Liver (tissue), 8 donors: ENCODE measurements at regions not wholly inside any gene's neighbourhood (a gene's known extent, or its start where the extent isn't known, plus 50 kb on each side); places are given as distances from the start of the nearest gene placed in this dataset.

Source experiments
- DNase-seq: peaks from one replicate; pipeline ENCODE4 v3.0.0-alpha.2; 2017; ENCODE audit warnings: low spot score
- H3K27ac ChIP-seq, 2 donors: one replicate each; pipeline ENCODE4 v1.7.0; 2013; ENCODE audit warnings: inconsistent platforms in 2 of 2, low read length in 2 of 2, control low read depth in 1 of 2, low read depth in 1 of 2, mild to moderate bottlenecking in 1 of 2
- H3K27me3 ChIP-seq, 4 donors: one replicate each; pipeline versions ENCODE4 v1.6.1 to v1.7.0; 2013; ENCODE audit warnings: low read length in 3 of 4, inconsistent platforms in 1 of 4, mild to moderate bottlenecking in 1 of 4, moderate library complexity in 1 of 4; ENCODE audit not compliant: control insufficient read depth in 4 of 4, insufficient read depth in 4 of 4
- H3K36me3 ChIP-seq, 4 donors: one replicate each; pipeline versions ENCODE4 v1.6.1 to v1.7.0; 2013; ENCODE audit warnings: low read length in 3 of 4, mild to moderate bottlenecking in 3 of 4, low read depth in 1 of 4, moderate library complexity in 1 of 4; ENCODE audit not compliant: control insufficient read depth in 4 of 4, insufficient read depth in 3 of 4
- H3K4me1 ChIP-seq, 4 donors: one replicate each; pipeline versions ENCODE4 v1.6.1 to v1.7.0; 2013; ENCODE audit warnings: low read length in 3 of 4, mild to moderate bottlenecking in 3 of 4, moderate library complexity in 1 of 4; ENCODE audit not compliant: control insufficient read depth in 4 of 4, insufficient read depth in 4 of 4
- H3K4me3 ChIP-seq, 3 donors: one replicate each; pipeline versions ENCODE4 v1.6.1 to v1.7.0; 2013; ENCODE audit warnings: low read length in 3 of 3, control low read depth in 1 of 3, low read depth in 1 of 3, mild to moderate bottlenecking in 1 of 3
- H3K9ac ChIP-seq, 2 donors: one replicate each; pipeline ENCODE4 v1.7.0; 2013; ENCODE audit warnings: low read length in 2 of 2, mild to moderate bottlenecking in 2 of 2, moderate library complexity in 2 of 2, control low read depth in 1 of 2, low read depth in 1 of 2
- H3K9me3 ChIP-seq, 4 donors: one replicate each; pipeline versions ENCODE4 v1.6.1 to v1.7.0; 2013; ENCODE audit warnings: low read length in 3 of 4; ENCODE audit not compliant: control insufficient read depth in 4 of 4
- CTCF ChIP-seq: fragments of 150-350 bp; IDR thresholded peaks from 2 replicates; pipeline ENCODE4 v1.5.1; 2017; ENCODE audit warnings: improper control_type of control experiment, low read depth, low read length; ENCODE audit not compliant: missing input control
- EGR1 ChIP-seq, 2 donors: IDR thresholded peaks; 2 replicates each; pipeline ENCODE4 v1.6.1; 2016 to 2018; ENCODE audit warnings: antibody characterized with exemption in 2 of 2, low read depth in 2 of 2
- GABPA ChIP-seq, 2 donors: IDR thresholded peaks in 1 of 2; conservative IDR thresholded peaks in 1 of 2; 2 replicates each; pipeline ENCODE4 v1.6.1; 2016; ENCODE audit warnings: antibody characterized with exemption in 2 of 2, mild to moderate bottlenecking in 1 of 2, moderate library complexity in 1 of 2
- HNF4A ChIP-seq, 2 donors: conservative IDR thresholded peaks; 2 replicates each; pipeline ENCODE4 v1.6.1; 2016; ENCODE audit warnings: antibody characterized with exemption in 2 of 2, mild to moderate bottlenecking in 2 of 2
- HNF4G ChIP-seq: IDR thresholded peaks from 2 replicates; pipeline ENCODE4 v1.6.1; 2016; ENCODE audit warnings: antibody characterized with exemption
- JUND ChIP-seq, 2 donors: IDR thresholded peaks; 2 replicates each; pipeline ENCODE4 v1.6.1; 2016; ENCODE audit warnings: antibody characterized with exemption in 2 of 2
- NR2F2 ChIP-seq: IDR thresholded peaks from 2 replicates; pipeline ENCODE4 v1.6.1; 2016; ENCODE audit warnings: antibody characterized with exemption
- RAD21 ChIP-seq, 2 donors: IDR thresholded peaks; 2 replicates each; pipeline ENCODE4 v1.6.1; 2016; ENCODE audit warnings: antibody characterized with exemption in 2 of 2, mild to moderate bottlenecking in 2 of 2
- TAF1 ChIP-seq: conservative IDR thresholded peaks from 2 replicates; pipeline ENCODE4 v1.6.1; 2016; ENCODE audit warnings: antibody characterized with exemption, mild to moderate bottlenecking
- YY1 ChIP-seq: IDR thresholded peaks from 2 replicates; pipeline ENCODE4 v1.6.1; 2016; ENCODE audit warnings: antibody characterized with exemption, mild to moderate bottlenecking
- WGBS: extraction: QIAGEN DNeasy Blood & Tissue Kit; methylation state at CpG from one replicate; pipeline ENCODE4 v1.1.7; 2013; 5-methylcytosine and 5-hydroxymethylcytosine counted together
- TF ChIP-seq, protein P1 (sequence below): IDR thresholded peaks from 2 replicates; pipeline ENCODE4 v1.6.1; 2016; ENCODE audit warnings: antibody characterized with exemption
- TF ChIP-seq, protein P2 (sequence below): IDR thresholded peaks from 2 replicates; pipeline ENCODE4 v1.6.1; 2016; ENCODE audit warnings: antibody characterized with exemption
- TF ChIP-seq, protein P3 (sequence below): IDR thresholded peaks from 2 replicates; pipeline ENCODE4 v1.6.1; 2016; ENCODE audit warnings: antibody characterized with exemption, mild to moderate bottlenecking
- donor health status: healthy.
- donor health status: healthy.
- donor health status: healthy.
- donor health status: healthy.
- donor health status: healthy.

DNA sequence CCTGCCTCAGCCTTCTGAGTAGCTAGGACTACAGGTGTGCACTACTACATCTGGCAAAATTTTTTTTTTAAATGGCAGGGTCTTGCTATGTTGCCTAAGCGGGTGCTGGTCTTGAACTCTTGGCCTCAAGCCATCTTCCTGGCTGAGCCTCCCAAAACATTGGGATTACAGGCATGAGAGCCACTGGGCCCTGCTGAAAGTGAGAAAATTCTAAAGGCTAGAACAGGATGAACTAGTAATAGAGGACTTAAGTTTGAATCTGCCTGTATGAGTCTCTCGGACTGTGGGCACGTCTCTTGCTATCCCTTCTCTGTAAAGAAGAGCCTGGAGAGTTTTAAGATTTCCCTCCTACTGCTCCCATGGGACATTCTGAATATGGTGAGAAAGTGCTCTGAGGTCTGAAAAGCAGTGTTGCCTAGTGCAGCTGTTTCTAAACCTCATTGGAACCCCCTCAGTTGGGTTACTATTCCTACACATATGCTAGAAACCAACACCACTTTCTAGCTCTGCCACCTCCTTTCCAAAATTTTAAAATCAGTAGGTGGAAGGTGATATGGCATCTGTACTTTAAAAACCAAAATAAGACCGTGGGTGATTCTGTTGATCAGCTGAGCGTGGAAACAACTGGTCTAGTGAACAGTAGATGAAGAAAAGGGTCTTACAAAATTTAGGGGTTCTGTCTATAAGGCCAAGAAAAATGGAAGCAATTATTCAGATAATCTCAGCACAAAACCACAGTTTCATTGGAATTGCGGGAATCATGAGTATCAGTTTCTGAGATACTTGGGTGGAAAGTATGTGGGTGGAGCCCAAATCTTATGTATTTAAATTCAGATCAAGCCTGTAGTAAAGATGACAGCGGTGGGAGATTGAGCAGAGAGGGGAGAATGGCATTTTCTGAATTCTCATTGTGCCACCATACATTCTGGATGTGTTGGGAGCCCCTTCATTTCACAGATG lies 259.8 kb upstream of the CXCR4 start:
- Histone ChIP-seq H3K4me3 (no peak overlapping the region), H3K27me3 (no peaks in the 10 kb centered on the region), H3K4me1 (no peaks in the 10 kb centered on the region), H3K9ac (no peak overlapping the region), H3K9me3 (no peaks in the 10 kb centered on the region), H3K36me3 (no peaks in the 10 kb centered on the region), H3K27ac (no peak overlapping the region)
- WGBS, result 86% methylated on average over 7 of the region's 7 CpGs
- no peak for DNase-seq
- TF ChIP-seq HNF4A (conservative IDR thresholded peaks at IDR 0.05) (no peak), NR2F2 (no peak), EGR1 (IDR thresholded peaks at IDR 0.05; ENCODE audit: low read depth in 2 of 2) (no peak), YY1 (no peak), CTCF (no peak), GABPA (IDR thresholded peaks at IDR 0.05 in 1 of 2, conservative IDR thresholded peaks at IDR 0.05 in 1 of 2) (no peak), HNF4G (no peak), RAD21 (IDR thresholded peaks at IDR 0.05) (no peak)
- TF ChIP-seq, protein P1, sequence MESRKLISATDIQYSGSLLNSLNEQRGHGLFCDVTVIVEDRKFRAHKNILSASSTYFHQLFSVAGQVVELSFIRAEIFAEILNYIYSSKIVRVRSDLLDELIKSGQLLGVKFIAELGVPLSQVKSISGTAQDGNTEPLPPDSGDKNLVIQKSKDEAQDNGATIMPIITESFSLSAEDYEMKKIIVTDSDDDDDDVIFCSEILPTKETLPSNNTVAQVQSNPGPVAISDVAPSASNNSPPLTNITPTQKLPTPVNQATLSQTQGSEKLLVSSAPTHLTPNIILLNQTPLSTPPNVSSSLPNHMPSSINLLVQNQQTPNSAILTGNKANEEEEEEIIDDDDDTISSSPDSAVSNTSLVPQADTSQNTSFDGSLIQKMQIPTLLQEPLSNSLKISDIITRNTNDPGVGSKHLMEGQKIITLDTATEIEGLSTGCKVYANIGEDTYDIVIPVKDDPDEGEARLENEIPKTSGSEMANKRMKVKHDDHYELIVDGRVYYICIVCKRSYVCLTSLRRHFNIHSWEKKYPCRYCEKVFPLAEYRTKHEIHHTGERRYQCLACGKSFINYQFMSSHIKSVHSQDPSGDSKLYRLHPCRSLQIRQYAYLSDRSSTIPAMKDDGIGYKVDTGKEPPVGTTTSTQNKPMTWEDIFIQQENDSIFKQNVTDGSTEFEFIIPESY, result no peak
- TF ChIP-seq, protein P2, sequence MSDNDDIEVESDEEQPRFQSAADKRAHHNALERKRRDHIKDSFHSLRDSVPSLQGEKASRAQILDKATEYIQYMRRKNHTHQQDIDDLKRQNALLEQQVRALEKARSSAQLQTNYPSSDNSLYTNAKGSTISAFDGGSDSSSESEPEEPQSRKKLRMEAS, result no peak

DNA sequence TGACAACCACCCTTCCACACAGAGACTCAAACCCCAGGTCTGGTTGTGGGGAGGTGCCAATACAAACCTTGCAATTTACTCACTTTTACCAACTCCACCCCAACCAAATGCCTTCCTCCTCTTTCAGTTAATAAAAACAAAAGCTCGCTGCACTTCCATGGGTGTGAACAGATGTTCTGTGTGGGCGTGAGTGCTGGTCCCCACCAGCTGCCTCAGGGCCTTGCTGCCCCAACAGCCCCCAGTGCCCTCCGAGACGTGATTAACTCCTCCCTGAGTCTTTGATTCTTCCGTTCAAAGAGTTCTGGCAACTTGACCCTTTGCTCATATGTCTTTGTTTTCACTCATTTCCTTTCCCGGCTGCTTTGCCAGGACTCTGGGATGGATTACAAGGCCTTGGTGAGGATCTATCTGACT lies 258.9 kb upstream of the CXCR4 start:
- Histone ChIP-seq H3K9ac (no peak overlapping the region), H3K36me3 (no peaks in the 10 kb centered on the region), H3K27me3 (no peaks in the 10 kb centered on the region), H3K4me3 (no peak overlapping the region), H3K27ac (no peak overlapping the region), H3K4me1 (no peaks in the 10 kb centered on the region), H3K9me3 (no peaks in the 10 kb centered on the region)
- TF ChIP-seq NR2F2, result peak; percentile 13
- no peak for TF ChIP-seq EGR1 (IDR thresholded peaks at IDR 0.05; ENCODE audit: low read depth in 2 of 2)
- no peak for DNase-seq
- 71% methylated on average over 6 of the region's 6 CpGs for WGBS

- Histone ChIP-seq H3K27ac (no peak overlapping the region), H3K27me3 (no peaks in the 10 kb centered on the region), H3K9ac (no peak overlapping the region), H3K4me1 (no peaks in the 10 kb centered on the region), H3K36me3 (no peaks in the 10 kb centered on the region), H3K9me3 (no peaks in the 10 kb centered on the region), H3K4me3 (no peak overlapping the region)
- WGBS, result 85% methylated on average over 6 of the region's 6 CpGs
- no peak for DNase-seq
- TF ChIP-seq NR2F2 (no peak), JUND (IDR thresholded peaks at IDR 0.05) (no peak), HNF4G (no peak), TAF1 (no peak), EGR1 (IDR thresholded peaks at IDR 0.05; ENCODE audit: low read depth in 2 of 2) (no peak), GABPA (IDR thresholded peaks at IDR 0.05 in 1 of 2, conservative IDR thresholded peaks at IDR 0.05 in 1 of 2) (no peak)
- TF ChIP-seq, protein P3, sequence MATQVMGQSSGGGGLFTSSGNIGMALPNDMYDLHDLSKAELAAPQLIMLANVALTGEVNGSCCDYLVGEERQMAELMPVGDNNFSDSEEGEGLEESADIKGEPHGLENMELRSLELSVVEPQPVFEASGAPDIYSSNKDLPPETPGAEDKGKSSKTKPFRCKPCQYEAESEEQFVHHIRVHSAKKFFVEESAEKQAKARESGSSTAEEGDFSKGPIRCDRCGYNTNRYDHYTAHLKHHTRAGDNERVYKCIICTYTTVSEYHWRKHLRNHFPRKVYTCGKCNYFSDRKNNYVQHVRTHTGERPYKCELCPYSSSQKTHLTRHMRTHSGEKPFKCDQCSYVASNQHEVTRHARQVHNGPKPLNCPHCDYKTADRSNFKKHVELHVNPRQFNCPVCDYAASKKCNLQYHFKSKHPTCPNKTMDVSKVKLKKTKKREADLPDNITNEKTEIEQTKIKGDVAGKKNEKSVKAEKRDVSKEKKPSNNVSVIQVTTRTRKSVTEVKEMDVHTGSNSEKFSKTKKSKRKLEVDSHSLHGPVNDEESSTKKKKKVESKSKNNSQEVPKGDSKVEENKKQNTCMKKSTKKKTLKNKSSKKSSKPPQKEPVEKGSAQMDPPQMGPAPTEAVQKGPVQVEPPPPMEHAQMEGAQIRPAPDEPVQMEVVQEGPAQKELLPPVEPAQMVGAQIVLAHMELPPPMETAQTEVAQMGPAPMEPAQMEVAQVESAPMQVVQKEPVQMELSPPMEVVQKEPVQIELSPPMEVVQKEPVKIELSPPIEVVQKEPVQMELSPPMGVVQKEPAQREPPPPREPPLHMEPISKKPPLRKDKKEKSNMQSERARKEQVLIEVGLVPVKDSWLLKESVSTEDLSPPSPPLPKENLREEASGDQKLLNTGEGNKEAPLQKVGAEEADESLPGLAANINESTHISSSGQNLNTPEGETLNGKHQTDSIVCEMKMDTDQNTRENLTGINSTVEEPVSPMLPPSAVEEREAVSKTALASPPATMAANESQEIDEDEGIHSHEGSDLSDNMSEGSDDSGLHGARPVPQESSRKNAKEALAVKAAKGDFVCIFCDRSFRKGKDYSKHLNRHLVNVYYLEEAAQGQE, result no peak
Measured at GRCh38 chr2:136376211-136376610, 258.3 kb upstream of the CXCR4 start.
